GM18511 (cell line): ENCODE measurements at regions not wholly inside any gene's neighbourhood (a gene's known extent, or its start where the extent isn't known, plus 50 kb on each side); places are given as distances from the start of the nearest gene placed in this dataset.

Experiments used
- ATAC-seq: cut with Tn5 transposase; IDR thresholded peaks from one replicate; pipeline ENCODE4 v1.9.1; 2021; ENCODE audit warnings: mild to moderate bottlenecking, moderate library complexity; ENCODE audit not compliant: unreplicated experiment

DNA sequence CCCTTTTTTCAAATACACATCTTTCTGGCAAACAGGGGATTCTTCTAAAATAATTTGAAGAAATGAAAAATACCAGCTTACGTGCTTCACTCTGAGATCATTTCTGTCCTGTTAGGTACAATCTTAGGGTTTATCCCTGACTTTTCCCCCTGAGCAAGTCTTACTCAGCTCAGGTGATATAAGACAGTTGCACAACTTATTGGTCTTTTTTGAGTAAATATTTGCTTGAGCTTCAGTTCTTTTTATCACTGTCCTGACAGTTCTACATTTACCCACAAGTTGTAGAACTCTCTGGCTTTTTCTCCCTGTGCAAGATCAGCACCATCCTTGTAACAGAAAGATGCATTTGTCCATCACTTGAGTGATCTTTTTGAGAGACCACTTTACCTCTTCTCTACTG is 84.9 kb downstream of the MID1IP1 start:
- no peak for ATAC-seq

GRCh38 chrX:38887222-38887621 is 86.0 kb downstream of the MID1IP1 start:
- no peak for ATAC-seq

GRCh38 chrX:38890326-38890725 is 89.1 kb downstream of the MID1IP1 start:
- ATAC-seq: no peak

DNA sequence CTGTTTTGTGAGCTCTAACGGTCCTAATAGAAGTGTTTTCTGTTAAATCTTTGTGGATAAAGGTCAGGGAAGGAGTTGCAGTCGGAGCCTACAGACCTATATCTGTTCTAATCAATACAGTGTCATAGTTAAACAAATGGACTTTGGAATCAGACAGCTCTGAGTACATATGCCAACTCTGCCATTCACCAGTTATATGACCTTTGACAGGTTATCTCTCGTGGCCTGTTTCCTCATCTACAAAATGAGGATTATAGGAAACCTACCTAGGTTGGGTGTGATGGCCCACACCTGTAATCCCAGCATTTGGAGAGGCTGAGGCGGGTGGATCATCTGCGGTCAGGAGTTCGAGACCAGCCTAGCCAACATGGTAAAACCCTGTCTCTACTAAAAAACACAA is 89.7 kb downstream of the MID1IP1 start:
- ATAC-seq: no peak

DNA sequence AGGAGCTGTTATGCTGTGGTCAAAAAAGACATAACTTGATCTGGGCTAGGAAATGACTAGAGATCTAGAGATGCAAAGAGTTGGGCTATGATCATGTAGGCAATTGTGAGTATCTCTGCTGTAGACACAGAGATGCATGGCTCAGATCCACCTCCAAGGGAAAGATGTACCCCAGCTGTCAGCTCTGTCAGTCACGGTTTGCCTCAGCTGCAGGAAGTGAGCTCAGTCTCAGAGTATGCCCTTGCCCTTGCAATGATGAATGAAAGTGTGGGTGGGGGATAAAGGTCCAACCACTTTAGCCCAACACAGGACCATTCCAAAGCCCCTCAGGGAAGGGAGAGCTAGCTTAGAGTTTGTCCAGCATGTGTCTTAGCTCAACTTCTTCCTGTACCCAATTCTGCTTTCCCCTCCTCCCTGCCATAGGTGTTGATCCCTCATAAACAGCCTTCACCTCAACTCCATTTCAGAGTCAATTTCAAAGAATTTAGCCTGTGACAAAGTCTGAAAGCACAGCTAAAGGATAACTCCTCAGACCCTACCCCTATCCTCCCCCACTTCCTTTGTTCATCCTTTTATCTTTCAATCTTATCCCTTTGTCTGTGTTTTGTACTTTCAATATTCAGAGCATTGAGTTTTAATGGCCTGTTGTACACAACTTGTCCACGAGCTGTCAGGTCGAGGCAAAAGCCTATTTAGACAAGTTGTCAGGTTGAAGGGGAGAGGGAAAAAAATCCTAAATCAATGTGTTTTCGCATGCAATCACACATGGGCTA is 90.6 kb downstream of the MID1IP1 start:
- ATAC-seq: peak; percentile 97

DNA sequence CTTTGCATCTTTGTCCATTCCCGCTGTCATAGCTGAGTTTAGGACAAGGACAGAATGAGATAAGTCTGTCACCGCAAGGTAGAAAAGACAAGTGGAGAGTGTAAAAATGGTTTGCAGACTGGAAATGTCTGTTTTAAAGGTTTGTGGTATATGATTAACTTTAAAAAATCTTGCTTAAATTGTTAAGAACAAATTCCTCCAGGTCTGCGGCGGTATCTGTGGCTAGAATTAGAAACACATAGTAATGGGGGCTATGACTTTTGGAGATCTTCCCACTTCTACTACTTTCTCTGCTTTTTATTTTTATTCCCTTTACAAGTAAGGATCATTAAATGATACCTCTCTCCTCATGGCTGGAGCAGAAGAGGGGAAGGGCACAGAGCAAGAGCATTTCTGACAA is 92.2 kb downstream of the MID1IP1 start:
- ATAC-seq: no peak

DNA sequence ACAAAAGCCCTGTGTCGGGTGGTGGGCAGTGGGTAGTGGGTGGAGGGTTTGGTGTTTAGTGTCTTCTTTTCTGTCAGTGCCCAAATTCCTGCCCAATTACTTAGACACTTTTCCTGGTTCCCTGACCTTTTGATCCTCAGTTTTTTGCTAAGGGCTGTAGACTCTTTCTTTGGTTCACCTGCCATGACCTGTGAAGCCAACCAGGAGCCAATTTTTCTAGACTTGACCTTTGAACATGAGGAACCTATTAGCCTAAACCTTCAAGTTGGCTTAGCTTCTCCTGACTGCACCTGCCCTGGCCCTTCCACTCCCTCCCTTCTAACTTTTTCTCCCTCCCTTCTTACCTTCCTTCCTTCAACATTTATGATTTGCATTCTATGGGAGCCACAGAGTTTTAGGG is 94.5 kb downstream of the MID1IP1 start:
- no peak for ATAC-seq

DNA sequence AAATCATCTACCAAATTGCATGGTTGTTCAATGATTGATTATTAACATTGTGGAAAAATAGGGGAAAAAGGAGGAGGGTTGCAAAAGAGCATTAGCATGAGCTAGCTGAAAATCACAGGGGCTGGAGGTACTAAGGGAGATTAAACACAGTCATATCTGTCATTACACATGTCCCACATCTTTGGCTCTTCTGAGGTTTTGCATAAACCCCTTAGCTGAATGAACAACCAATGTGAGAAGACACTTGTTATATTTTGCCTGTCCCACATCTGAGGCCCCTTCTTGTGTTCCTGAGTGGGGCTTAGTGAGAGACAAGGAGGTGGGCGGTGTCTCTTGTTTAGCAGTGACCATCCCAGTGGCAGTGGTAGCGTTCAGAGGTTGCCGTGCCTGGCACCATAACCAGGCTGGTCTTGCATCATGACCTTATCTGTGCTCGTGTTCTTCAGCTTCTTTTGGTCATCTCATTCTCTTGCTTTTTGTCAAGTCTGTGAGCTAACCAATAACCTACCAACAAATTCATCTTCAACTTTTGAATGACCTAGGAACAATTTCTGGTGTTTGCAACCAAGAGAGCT is 95.6 kb downstream of the MID1IP1 start:
- ATAC-seq: peak; percentile 75

GRCh38 chrX:38898261-38898660 is 97.0 kb downstream of the MID1IP1 start:
- no peak for ATAC-seq

DNA sequence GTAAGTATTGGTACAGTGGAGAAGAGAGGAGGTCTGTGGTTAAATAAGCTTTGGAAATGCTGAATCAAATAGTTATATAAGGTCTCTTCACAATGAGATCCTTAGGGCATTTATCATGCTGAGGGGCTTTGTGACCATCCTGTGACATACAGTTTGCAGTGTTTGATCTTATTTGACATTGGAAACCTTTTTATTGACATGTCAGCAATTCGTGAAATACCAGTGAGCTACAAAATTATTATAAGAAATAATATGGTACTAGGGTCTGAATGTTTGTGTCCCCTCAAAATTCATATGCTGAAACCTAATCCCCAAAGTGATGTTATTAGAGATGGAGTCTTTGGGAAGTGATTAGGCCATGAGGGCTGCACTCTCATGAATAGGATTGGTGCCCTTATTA is 98.4 kb downstream of the MID1IP1 start:
- ATAC-seq: no peak

DNA sequence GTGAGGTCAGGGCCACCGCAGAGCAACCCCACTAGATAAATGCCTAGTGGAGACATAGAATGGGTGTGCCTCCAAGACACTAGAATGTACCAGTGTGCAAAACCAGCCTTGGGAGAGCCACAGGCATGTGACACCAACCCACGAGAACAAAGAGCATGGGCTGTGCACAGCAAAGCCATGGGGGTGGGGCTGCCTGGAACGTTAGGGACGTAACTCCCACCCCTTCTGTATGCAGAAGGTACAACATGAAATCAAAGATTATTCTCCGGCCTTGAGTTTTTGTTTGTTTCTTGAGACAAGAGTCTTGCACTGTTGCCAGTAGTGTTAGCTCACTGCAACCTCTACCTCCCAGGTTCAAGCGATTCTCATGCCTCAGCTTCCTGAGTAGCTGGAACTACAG is 99.5 kb downstream of the MID1IP1 start:
- no peak for ATAC-seq

GRCh38 chrX:38902972-38903492 is 101.8 kb downstream of the MID1IP1 start:
- ATAC-seq: no peak

- no peak for ATAC-seq
These were observed 115.5 kb downstream of the MID1IP1 start for GRCh38 chrX:38916801-38917200.

GRCh38 chrX:38917954-38918353 is 116.7 kb downstream of the MID1IP1 start:
- ATAC-seq: no peak

DNA sequence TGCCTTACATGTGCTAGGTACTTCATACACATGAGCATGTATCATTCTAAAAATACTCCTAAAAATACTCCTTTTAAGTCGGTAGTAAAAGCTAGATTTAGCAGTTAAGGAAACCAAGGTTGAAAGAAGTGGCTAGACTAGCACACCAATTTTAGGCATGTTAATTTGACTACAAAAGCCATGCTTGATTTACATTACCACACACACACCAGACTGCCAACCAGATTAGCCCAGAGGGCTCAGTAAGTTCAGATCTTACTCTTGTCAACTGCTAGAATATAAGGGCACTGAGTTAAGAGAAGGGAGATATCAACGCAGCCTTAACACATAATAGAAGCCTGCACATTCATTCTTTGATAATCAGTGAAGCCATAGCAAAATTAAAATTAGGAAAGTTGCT is 117.9 kb downstream of the MID1IP1 start:
- no peak for ATAC-seq

- no peak for ATAC-seq
These were observed 118.7 kb downstream of the MID1IP1 start for GRCh38 chrX:38919853-38920528.

DNA sequence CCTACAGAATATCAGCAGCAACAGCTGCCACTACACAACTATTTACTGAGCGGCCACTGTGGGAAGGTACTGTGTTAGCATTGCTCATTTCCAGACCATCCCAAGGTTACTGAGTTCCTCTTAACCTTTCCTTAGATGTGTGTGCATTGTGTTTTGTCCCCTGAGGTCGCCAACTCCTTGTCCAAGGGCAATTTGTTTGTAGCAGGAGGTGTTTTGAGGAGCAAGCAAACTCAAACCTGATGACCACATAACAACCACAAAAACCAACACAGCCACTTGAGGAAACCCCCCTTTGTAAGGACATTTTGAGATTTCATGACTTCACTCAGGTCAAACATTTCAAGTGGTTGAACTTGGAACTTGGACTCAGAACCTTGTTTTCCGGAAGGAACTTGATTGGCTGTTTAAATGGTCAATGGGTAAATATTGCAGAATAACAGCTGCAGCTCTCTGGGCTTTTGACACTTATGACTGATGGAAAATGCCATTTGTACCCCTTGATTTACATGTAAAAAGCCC is 122.3 kb downstream of the MID1IP1 start:
- ATAC-seq: peak; percentile 68

GRCh38 chrX:38927592-38927991 is 126.3 kb downstream of the MID1IP1 start:
- ATAC-seq: no peak

- no peak for ATAC-seq
These were observed 128.7 kb downstream of the MID1IP1 start for GRCh38 chrX:38929966-38930421.

- ATAC-seq: no peak
These were observed 129.2 kb downstream of the MID1IP1 start for GRCh38 chrX:38930474-38930873.

GRCh38 chrX:38935561-38935960 is 134.3 kb downstream of the MID1IP1 start:
- peak; percentile 84 for ATAC-seq

DNA sequence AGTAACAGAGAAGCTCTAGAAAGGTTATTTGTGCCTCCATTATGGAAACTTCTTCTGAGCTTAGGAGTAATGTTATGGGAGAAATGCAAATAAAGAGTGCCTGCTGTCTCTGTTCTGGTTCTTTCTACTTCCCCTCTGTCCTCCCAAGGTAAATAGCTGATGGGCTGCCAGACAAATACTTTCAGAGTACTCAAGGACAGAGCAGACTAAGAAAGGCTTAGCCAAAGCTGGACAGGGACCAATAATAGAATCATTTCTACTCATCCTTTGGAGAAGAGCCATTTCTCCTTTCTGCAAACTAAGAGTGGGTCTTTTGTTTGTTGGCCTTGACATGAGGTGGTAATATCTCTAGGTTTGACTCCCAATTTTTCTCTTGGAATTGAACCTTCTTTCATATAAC is 136.1 kb downstream of the MID1IP1 start:
- no peak for ATAC-seq
